ENCODE measurements at regions not wholly inside any gene's neighbourhood (a gene's known extent, or its start where the extent isn't known, plus 50 kb on each side); places are given as distances from the start of the nearest gene placed in this dataset.

- Mint-ChIP-seq H3K27me3 (no peaks in the 10 kb centered on the region), H3K4me3 (ENCODE audit: low read depth) (no peak overlapping the region), H3K36me3 (ENCODE audit: insufficient read depth) (no peaks in the 10 kb centered on the region), H3K4me1 (ENCODE audit: low read depth) (no peaks in the 10 kb centered on the region), H3K9me3 (ENCODE audit: low read depth) (peaks cover 15% of the 10 kb centered on the region), H3K27ac (no peak overlapping the region)
- TF ChIP-seq CTCF (IDR thresholded peaks at IDR 0.05; ENCODE audit: unreplicated experiment) = no peak
- DNase-seq (ENCODE audit: low spot score, unreplicated experiment) = no peak
Observed at GRCh38 chr12:127987199-127987901, 279.6 kb upstream of the TMEM132C start.

GRCh38 chr12:127991485-127991884 is 275.5 kb upstream of the TMEM132C start:
- H3K4me1 Mint-ChIP-seq (ENCODE audit: low read depth) = no peaks in the 10 kb centered on the region
- no peak overlapping the region for H3K27ac Mint-ChIP-seq
- DNase-seq (ENCODE audit: low spot score, unreplicated experiment) = no peak
- no peak for TF ChIP-seq CTCF (IDR thresholded peaks at IDR 0.05; ENCODE audit: unreplicated experiment)
- no peaks in the 10 kb centered on the region for H3K36me3 Mint-ChIP-seq (ENCODE audit: insufficient read depth)
- H3K9me3 Mint-ChIP-seq (ENCODE audit: low read depth) = peaks cover 14% of the 10 kb centered on the region
- H3K27me3 Mint-ChIP-seq = peaks cover 2% of the 10 kb centered on the region
- no peak overlapping the region for H3K4me3 Mint-ChIP-seq (ENCODE audit: low read depth)

- H3K36me3 Mint-ChIP-seq (ENCODE audit: insufficient read depth) = no peaks in the 10 kb centered on the region
- H3K27ac Mint-ChIP-seq = no peak overlapping the region
- H3K9me3 Mint-ChIP-seq (ENCODE audit: low read depth) = peaks cover 4% of the 10 kb centered on the region
- no peak for TF ChIP-seq CTCF (IDR thresholded peaks at IDR 0.05; ENCODE audit: unreplicated experiment)
- H3K27me3 Mint-ChIP-seq = no peaks in the 10 kb centered on the region
- no peaks in the 10 kb centered on the region for H3K4me1 Mint-ChIP-seq (ENCODE audit: low read depth)
- H3K4me3 Mint-ChIP-seq (ENCODE audit: low read depth) = no peak overlapping the region
- DNase-seq (ENCODE audit: low spot score, unreplicated experiment) = no peak
Observed at GRCh38 chr12:127998988-127999387, 268.0 kb upstream of the TMEM132C start.

GRCh38 chr12:128004383-128004938 is 262.5 kb upstream of the TMEM132C start:
- Mint-ChIP-seq H3K9me3 (ENCODE audit: low read depth) (no peaks in the 10 kb centered on the region), H3K27me3 (no peaks in the 10 kb centered on the region), H3K36me3 (ENCODE audit: insufficient read depth) (no peaks in the 10 kb centered on the region), H3K4me3 (ENCODE audit: low read depth) (no peak overlapping the region), H3K4me1 (ENCODE audit: low read depth) (no peaks in the 10 kb centered on the region), H3K27ac (no peak overlapping the region)
- DNase-seq (ENCODE audit: low spot score, unreplicated experiment) = no peak
- no peak for TF ChIP-seq CTCF (IDR thresholded peaks at IDR 0.05; ENCODE audit: unreplicated experiment)

GRCh38 chr12:128007250-128007649 is 259.7 kb upstream of the TMEM132C start:
- Mint-ChIP-seq H3K36me3 (ENCODE audit: insufficient read depth) (no peaks in the 10 kb centered on the region), H3K27ac (no peak overlapping the region), H3K9me3 (ENCODE audit: low read depth) (no peaks in the 10 kb centered on the region), H3K27me3 (no peaks in the 10 kb centered on the region), H3K4me3 (ENCODE audit: low read depth) (no peak overlapping the region), H3K4me1 (ENCODE audit: low read depth) (peaks cover 3% of the 10 kb centered on the region)
- DNase-seq (ENCODE audit: low spot score, unreplicated experiment) = no peak
- no peak for TF ChIP-seq CTCF (IDR thresholded peaks at IDR 0.05; ENCODE audit: unreplicated experiment)

All from progenitor cell of endocrine pancreas (in vitro differentiated cells).